Thoracic aorta (tissue), 2 donors: ENCODE measurements at regions not wholly inside any gene's neighbourhood (a gene's known extent, or its start where the extent isn't known, plus 50 kb on each side); places are given as distances from the start of the nearest gene placed in this dataset.
"Not testable (repeated sequence)": the region's sequence is repeated elsewhere in the genome, so short reads cannot be mapped to it uniquely, and the experiment has no call there.

Source experiments
- ATAC-seq: fragments of 150-250 bp; one replicate; pipeline ENCODE4 v1.8.0; 2017; ENCODE audit warnings: low read depth; ENCODE audit not compliant: insufficient number of reproducible peaks, low FRiP score
- DNase-seq: peaks from one replicate; pipeline ENCODE4 v3.0.0-alpha.2; 2020; ENCODE audit warnings: low spot score
- H3K27ac ChIP-seq, 2 donors: fragments of 200-600 bp; sonication (generic); 1 replicate in 1 of 2; 2 replicates in 1 of 2; pipeline ENCODE4 v1.5.1; 2016; ENCODE audit warnings: mild to moderate bottlenecking in 2 of 2, moderate library complexity in 2 of 2
- H3K27me3 ChIP-seq: fragments of 200-600 bp; sonication (generic); replicated peaks from 2 replicates; pipeline ENCODE4 v1.6.0; 2016; ENCODE audit warnings: mild to moderate bottlenecking; ENCODE audit not compliant: insufficient read depth
- H3K36me3 ChIP-seq: fragments of 200-600 bp; sonication (generic); one replicate; pipeline ENCODE4 v1.5.1; 2016
- H3K4me1 ChIP-seq, 2 donors: fragments of 200-600 bp; sonication (generic); 1 replicate in 1 of 2; 2 replicates in 1 of 2; pipeline versions ENCODE4 v1.5.1 to v1.6.0; 2016; ENCODE audit warnings: low read depth in 2 of 2, mild to moderate bottlenecking in 1 of 2; ENCODE audit not compliant: control insufficient read depth in 1 of 2
- H3K4me3 ChIP-seq: fragments of 200-600 bp; sonication (generic); 2 replicates; pipeline ENCODE4 v1.5.1; 2016; ENCODE audit warnings: mild to moderate bottlenecking
- H3K9me3 ChIP-seq: fragments of 200-600 bp; sonication (generic); 2 replicates; pipeline ENCODE4 v1.5.1; 2016
- CTCF ChIP-seq: fragments of 200-600 bp; sonication (generic); IDR thresholded peaks from one replicate; pipeline ENCODE4 v1.5.1; 2019; ENCODE audit warnings: antibody characterized with exemption

- Histone ChIP-seq H3K4me1 (no peaks in the 10 kb centered on the region), H3K27ac (no peak overlapping the region), H3K4me3 (no peak overlapping the region), H3K36me3 (no peaks in the 10 kb centered on the region), H3K27me3 (no peaks in the 10 kb centered on the region), H3K9me3 (no peaks in the 10 kb centered on the region)
- no peak for TF ChIP-seq CTCF
- DNase-seq (no peak), ATAC-seq (no peak)
These were observed 164.2 kb upstream of the ATF7IP start for GRCh38 chr12:14201291-14201690.

GRCh38 chr12:14207905-14208551 lies 157.5 kb upstream of the ATF7IP start:
- TF ChIP-seq CTCF: no peak
- no peaks in the 10 kb centered on the region for H3K9me3 ChIP-seq
- ATAC-seq: no peak
- no peaks in the 10 kb centered on the region for H3K4me1 ChIP-seq
- no peaks in the 10 kb centered on the region for H3K27me3 ChIP-seq
- no peaks in the 10 kb centered on the region for H3K36me3 ChIP-seq
- no peak overlapping the region for H3K4me3 ChIP-seq
- H3K27ac ChIP-seq: no peak overlapping the region
- DNase-seq: no peak

GRCh38 chr12:14211947-14212387 lies 153.5 kb upstream of the ATF7IP start:
- no peaks in the 10 kb centered on the region for H3K27me3 ChIP-seq
- TF ChIP-seq CTCF: no peak
- H3K27ac ChIP-seq: no peak overlapping the region
- no peaks in the 10 kb centered on the region for H3K36me3 ChIP-seq
- no peak for DNase-seq
- no peaks in the 10 kb centered on the region for H3K4me1 ChIP-seq
- no peak overlapping the region for H3K4me3 ChIP-seq
- no peaks in the 10 kb centered on the region for H3K9me3 ChIP-seq
- no peak for ATAC-seq

- H3K27ac ChIP-seq: no peak overlapping the region
- no peaks in the 10 kb centered on the region for H3K36me3 ChIP-seq
- no peak for ATAC-seq
- H3K9me3 ChIP-seq: no peaks in the 10 kb centered on the region
- no peaks in the 10 kb centered on the region for H3K4me1 ChIP-seq
- TF ChIP-seq CTCF: no peak
- no peaks in the 10 kb centered on the region for H3K27me3 ChIP-seq
- H3K4me3 ChIP-seq: no peak overlapping the region
- DNase-seq: no peak
These were observed 151.9 kb upstream of the ATF7IP start for GRCh38 chr12:14213542-14213941.

- H3K9me3 ChIP-seq: no peaks in the 10 kb centered on the region
- no peak overlapping the region for H3K27ac ChIP-seq
- no peak overlapping the region for H3K4me3 ChIP-seq
- TF ChIP-seq CTCF: no peak
- ATAC-seq: no peak
- no peaks in the 10 kb centered on the region for H3K4me1 ChIP-seq
- H3K27me3 ChIP-seq: no peaks in the 10 kb centered on the region
- H3K36me3 ChIP-seq: no peaks in the 10 kb centered on the region
- no peak for DNase-seq
These were observed 151.0 kb upstream of the ATF7IP start for GRCh38 chr12:14214495-14214894.

- not testable (repeated sequence) for H3K27ac ChIP-seq
These were observed 149.5 kb upstream of the ATF7IP start for GRCh38 chr12:14215949-14216348.

More at GRCh38 chr12:14215949-14216348, 149.5 kb upstream of the ATF7IP start:
- not testable (repeated sequence) for ATAC-seq, H3K27me3 ChIP-seq, H3K4me1 ChIP-seq, H3K9me3 ChIP-seq, H3K36me3 ChIP-seq, DNase-seq
- H3K4me3 ChIP-seq: peak overlapping the region; percentile 55
